ENCODE measurements at regions not wholly inside any gene's neighbourhood (a gene's known extent, or its start where the extent isn't known, plus 50 kb on each side); places are given as distances from the start of the nearest gene placed in this dataset.

DNA sequence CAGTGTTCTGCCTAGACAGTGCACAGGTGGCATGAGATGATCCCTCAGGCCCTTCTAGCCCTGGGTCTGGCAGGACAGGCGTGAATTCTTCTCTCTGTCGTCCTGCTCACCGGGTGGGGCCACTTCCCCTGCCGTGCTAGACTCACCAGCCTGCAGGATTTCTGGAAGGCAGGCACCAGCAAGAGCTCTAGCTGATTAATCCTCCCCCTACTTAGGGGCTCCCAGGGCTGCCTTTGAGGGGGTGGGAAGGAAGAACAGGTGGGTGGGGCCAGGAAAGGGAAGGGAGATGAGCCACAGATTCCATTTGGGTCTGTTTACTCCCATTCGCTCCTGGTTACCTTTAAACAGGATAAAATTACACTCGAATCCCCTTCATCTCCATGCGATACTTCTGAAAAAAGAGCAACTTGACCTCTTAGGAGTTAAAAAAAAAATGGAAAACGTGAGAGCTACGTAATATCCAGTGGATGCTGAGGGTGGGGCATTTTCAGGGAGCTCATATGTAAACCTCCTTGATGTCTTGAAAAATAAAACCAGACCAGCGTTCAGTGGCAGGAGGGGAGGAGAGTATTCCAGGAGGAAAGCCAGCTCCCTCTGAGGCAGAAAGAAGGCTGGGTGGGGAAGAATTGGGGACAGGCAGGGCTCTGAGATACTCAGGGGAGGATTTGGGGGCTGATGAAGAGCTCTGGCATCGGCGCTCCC is 665.5 kb downstream of the PTPRU start:
- TF ChIP-seq, protein P1, sequence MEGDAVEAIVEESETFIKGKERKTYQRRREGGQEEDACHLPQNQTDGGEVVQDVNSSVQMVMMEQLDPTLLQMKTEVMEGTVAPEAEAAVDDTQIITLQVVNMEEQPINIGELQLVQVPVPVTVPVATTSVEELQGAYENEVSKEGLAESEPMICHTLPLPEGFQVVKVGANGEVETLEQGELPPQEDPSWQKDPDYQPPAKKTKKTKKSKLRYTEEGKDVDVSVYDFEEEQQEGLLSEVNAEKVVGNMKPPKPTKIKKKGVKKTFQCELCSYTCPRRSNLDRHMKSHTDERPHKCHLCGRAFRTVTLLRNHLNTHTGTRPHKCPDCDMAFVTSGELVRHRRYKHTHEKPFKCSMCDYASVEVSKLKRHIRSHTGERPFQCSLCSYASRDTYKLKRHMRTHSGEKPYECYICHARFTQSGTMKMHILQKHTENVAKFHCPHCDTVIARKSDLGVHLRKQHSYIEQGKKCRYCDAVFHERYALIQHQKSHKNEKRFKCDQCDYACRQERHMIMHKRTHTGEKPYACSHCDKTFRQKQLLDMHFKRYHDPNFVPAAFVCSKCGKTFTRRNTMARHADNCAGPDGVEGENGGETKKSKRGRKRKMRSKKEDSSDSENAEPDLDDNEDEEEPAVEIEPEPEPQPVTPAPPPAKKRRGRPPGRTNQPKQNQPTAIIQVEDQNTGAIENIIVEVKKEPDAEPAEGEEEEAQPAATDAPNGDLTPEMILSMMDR (IDR thresholded peaks at IDR 0.05 in 2 of 3, conservative IDR thresholded peaks at IDR 0.05 in 1 of 3; ENCODE audit: borderline replicate concordance in 1 of 3, insufficient read depth in 1 of 3, low read depth in 2 of 3, low read length in 2 of 3), result no peak
- TF ChIP-seq YY1 (IDR thresholded peaks at IDR 0.05; ENCODE audit: extremely low read depth, insufficient replicate concordance, low read depth, low read length) (no peak), REST (IDR thresholded peaks at IDR 0.05; ENCODE audit: low read depth) (no peak), ZFX (IDR thresholded peaks at IDR 0.05) (no peak), POLR2A (IDR thresholded peaks at IDR 0.05; ENCODE audit: borderline replicate concordance, extremely low read depth, insufficient read depth, insufficient read length) (no peak), EGR1 (IDR thresholded peaks at IDR 0.05; ENCODE audit: low read depth) (no peak), POLR2AphosphoS5 (IDR thresholded peaks at IDR 0.05; ENCODE audit: low read depth, low read length) (no peak), MAX (IDR thresholded peaks at IDR 0.05) (no peak), ZNF274 (IDR thresholded peaks at IDR 0.05; ENCODE audit: low read depth, low read length) (no peak), EZH2phosphoT487 (IDR thresholded peaks at IDR 0.05; ENCODE audit: borderline replicate concordance) (no peak)

All from HCT116 (cell line).